B cell (primary cell): ENCODE measurements at regions not wholly inside any gene's neighbourhood (a gene's known extent, or its start where the extent isn't known, plus 50 kb on each side); places are given as distances from the start of the nearest gene placed in this dataset.

Source experiments
- CTCF ChIP-seq: fragments of 200-600 bp; IDR thresholded peaks from one replicate; pipeline ENCODE4 v1.8.0; 2022; ENCODE audit warnings: antibody characterized with exemption, mild to moderate bottlenecking
- EZH2 ChIP-seq: IDR thresholded peaks from 2 replicates; pipeline ENCODE4 v1.6.1; 2012; ENCODE audit warnings: borderline replicate concordance, low read depth, mild to moderate bottlenecking, moderate library complexity, low read length; ENCODE audit not compliant: insufficient read depth, poor library complexity, severe bottlenecking

GRCh38 chr11:110939471-110939870 lies 227.2 kb upstream of the ARHGAP20 start:
- TF ChIP-seq CTCF (no peak), EZH2 (no peak)
